HepG2 (cell line): ENCODE measurements at regions not wholly inside any gene's neighbourhood (a gene's known extent, or its start where the extent isn't known, plus 50 kb on each side); places are given as distances from the start of the nearest gene placed in this dataset.

ENCODE experiments used
- BCL3 ChIP-seq: sonication (generic); formaldehyde crosslinking; IDR thresholded peaks from 2 replicates; pipeline ENCODE4 v1.5.1; 2020; ENCODE audit warnings: mild to moderate bottlenecking, missing genetic modification reagents, moderate library complexity
- CBFB ChIP-seq: sonication (generic); formaldehyde crosslinking; IDR thresholded peaks from 2 replicates; pipeline ENCODE4 v1.4.0; 2020; ENCODE audit warnings: missing genetic modification reagents
- CREB1 ChIP-seq, 2 experiments: fragments of 450-650 bp in 1 of 2; IDR thresholded peaks; 2 replicates each; pipeline ENCODE4 v1.6.1; 2016 to 2017; ENCODE audit warnings: control low read depth in 1 of 2, mild to moderate bottlenecking in 1 of 2, missing compliant biosample characterization in 1 of 2, missing genetic modification characterization in 1 of 2
- DR1 ChIP-seq: sonication (generic); formaldehyde crosslinking; IDR thresholded peaks from 2 replicates; pipeline ENCODE4 v1.8.0; 2021; ENCODE audit warnings: mild to moderate bottlenecking, missing genetic modification reagents, inconsistent platforms
- HOXA5 ChIP-seq: sonication (generic); formaldehyde crosslinking; IDR thresholded peaks from 2 replicates; pipeline ENCODE4 v1.4.0; 2020; ENCODE audit warnings: missing genetic modification reagents
- MTA3 ChIP-seq: sonication (generic); formaldehyde crosslinking; IDR thresholded peaks from 2 replicates; pipeline ENCODE4 v1.4.0; 2020; ENCODE audit warnings: missing genetic modification reagents
- PTBP1 ChIP-seq: fragments of 200-400 bp; formaldehyde crosslinking; IDR thresholded peaks from 2 replicates; pipeline ENCODE4 v1.6.1; 2018; ENCODE audit warnings: low read length, low read depth; ENCODE audit not compliant: poor library complexity, severe bottlenecking
- TBL1XR1 ChIP-seq: fragments of 150-350 bp; IDR thresholded peaks from 2 replicates; pipeline ENCODE4 v1.6.1; 2014; ENCODE audit warnings: borderline replicate concordance, low read length; ENCODE audit not compliant: partially characterized antibody
- ZBTB26 ChIP-seq: IDR thresholded peaks from 2 replicates; pipeline ENCODE4 v1.6.1; 2016; ENCODE audit warnings: missing compliant biosample characterization, missing genetic modification reagents, borderline replicate concordance
- ZBTB43 ChIP-seq: sonication (generic); formaldehyde crosslinking; conservative IDR thresholded peaks from 2 replicates; pipeline ENCODE4 v1.4.0; 2020; ENCODE audit warnings: missing genetic modification reagents
- ZFP36L1 ChIP-seq: sonication (generic); formaldehyde crosslinking; IDR thresholded peaks from 2 replicates; pipeline ENCODE4 v1.8.0; 2022; ENCODE audit warnings: mild to moderate bottlenecking, missing genetic modification reagents, moderate library complexity
- ZFP82 ChIP-seq: sonication (generic); formaldehyde crosslinking; IDR thresholded peaks from 2 replicates; pipeline ENCODE4 v1.5.1; 2020; ENCODE audit warnings: mild to moderate bottlenecking, missing genetic modification reagents, borderline replicate concordance
- ZKSCAN8 ChIP-seq: IDR thresholded peaks from 2 replicates; pipeline ENCODE4 v1.6.1; 2016; ENCODE audit warnings: borderline replicate concordance, missing genetic modification reagents, missing compliant biosample characterization
- ZNF17 ChIP-seq: sonication (generic); formaldehyde crosslinking; IDR thresholded peaks from 2 replicates; pipeline ENCODE4 v1.5.0; 2020; ENCODE audit warnings: mild to moderate bottlenecking, missing genetic modification reagents
- ZNF280B ChIP-seq: sonication (generic); formaldehyde crosslinking; IDR thresholded peaks from 2 replicates; pipeline ENCODE4 v1.5.0; 2020; ENCODE audit warnings: missing genetic modification reagents, mild to moderate bottlenecking, borderline replicate concordance
- ZNF652 ChIP-seq: IDR thresholded peaks from 2 replicates; pipeline ENCODE4 v1.6.1; 2016; ENCODE audit warnings: low read depth, borderline replicate concordance
- ZNF687 ChIP-seq: sonication (generic); formaldehyde crosslinking; IDR thresholded peaks from 2 replicates; pipeline ENCODE4 v1.5.1; 2020; ENCODE audit warnings: mild to moderate bottlenecking, missing genetic modification reagents, moderate library complexity

GRCh38 chr15:75775296-75776064 lies 62.8 kb upstream of the CSPG4 start (continued):
- TF ChIP-seq ZNF687 (CRISPR knock-in tag) (peak; percentile 44), ZNF652 (no peak), BCL3 (CRISPR knock-in tag) (0 out of 2 replicates have a peak, but pooled peaks have one; percentile 22), HOXA5 (no peak), CBFB (no peak), ZBTB43 (no peak), ZBTB26 (CRISPR knock-in tag) (no peak), CREB1 (IDR thresholded peaks at IDR 0.05) (no peak), CREB1 (CRISPR knock-in tag; IDR thresholded peaks at IDR 0.05) (peak; percentile 35; the same call in 1 of the 2 replicates), ZKSCAN8 (CRISPR knock-in tag) (no peak), ZNF280B (CRISPR knock-in tag) (no peak), PTBP1 (no peak), DR1 (CRISPR knock-in tag) (no peak), ZNF17 (CRISPR knock-in tag) (no peak), ZFP36L1 (CRISPR knock-in tag) (0 out of 2 replicates have a peak, but pooled peaks have one; percentile 51), TBL1XR1 (no peak), MTA3 (no peak), ZFP82 (CRISPR knock-in tag) (0 out of 2 replicates have a peak, but pooled peaks have one; percentile 64)
